PC-3 (cell line): ENCODE measurements at regions not wholly inside any gene's neighbourhood (a gene's known extent, or its start where the extent isn't known, plus 50 kb on each side); places are given as distances from the start of the nearest gene placed in this dataset.

Experiments used
- ATAC-seq: fragments of 200-7000 bp; cut with Tn5 transposase; 2 replicates; pipeline ENCODE4 v1.9.1; 2020; ENCODE audit warnings: mild to moderate bottlenecking, moderate library complexity
- BruUV-seq: library from RNA; stranded (reverse); fragments of 400-500 nt; replicated peaks from 2 replicates; lab custom pipeline; 2021; lab: Mats Ljungman, UMichigan
- CTCF ChIA-PET: fragments of 300-600 bp; sonication (Branson Sonifier 250); formaldehyde crosslinking; loops from one replicate; lab custom pipeline; 2022; ENCODE audit warnings: antibody characterized with exemption; lab: Charles Lee
- POLR2A ChIA-PET: fragments of 300-600 bp; sonication (Branson Sonifier 250); formaldehyde crosslinking; loops from one replicate; lab custom pipeline; 2022; ENCODE audit warnings: antibody characterized with exemption; ENCODE audit not compliant: unreplicated experiment; lab: Charles Lee
- DNase-seq: peaks from one replicate; pipeline ENCODE4 v3.0.0-alpha.2; 2015
- H2AFZ ChIP-seq: fragments of 300-600 bp; sonication (generic); 2 replicates; pipeline ENCODE4 v1.6.0; 2016; ENCODE audit warnings: antibody characterized with exemption, low read length
- H3F3A ChIP-seq: fragments of 300-600 bp; sonication (generic); one replicate; pipeline ENCODE4 v1.6.0; 2017; ENCODE audit warnings: antibody characterized with exemption, low read length, control low read depth, mild to moderate bottlenecking; ENCODE audit not compliant: unreplicated experiment
- H3K27ac ChIP-seq: fragments of 300-600 bp; sonication (generic); 2 replicates; pipeline ENCODE4 v1.5.1; 2016; ENCODE audit warnings: mild to moderate bottlenecking, low read length
- H3K27me3 ChIP-seq: fragments of 300-600 bp; sonication (generic); 2 replicates; pipeline ENCODE4 v1.6.1; 2016; ENCODE audit warnings: low read length, mixed read lengths
- H3K36me3 ChIP-seq: fragments of 300-600 bp; sonication (generic); 2 replicates; pipeline ENCODE4 v1.6.1; 2016; ENCODE audit warnings: low read depth, mixed run types, low read length, mixed read lengths
- H3K4me1 ChIP-seq: fragments of 300-600 bp; sonication (generic); 2 replicates; pipeline ENCODE4 v1.5.1; 2016; ENCODE audit warnings: low read length; ENCODE audit not compliant: insufficient read depth
- H3K4me2 ChIP-seq: fragments of 300-600 bp; sonication (generic); 2 replicates; pipeline ENCODE4 v1.6.0; 2016; ENCODE audit warnings: low read length
- H3K4me3 ChIP-seq: fragments of 300-600 bp; sonication (generic); 2 replicates; pipeline ENCODE4 v1.5.1; 2016; ENCODE audit warnings: mild to moderate bottlenecking, low read length, mixed read lengths
- H3K79me2 ChIP-seq: fragments of 300-600 bp; sonication (generic); 2 replicates; pipeline ENCODE4 v1.6.1; 2017; ENCODE audit warnings: low read length, mixed read lengths
- H3K9ac ChIP-seq: fragments of 300-600 bp; sonication (generic); 2 replicates; pipeline ENCODE4 v1.6.0; 2016; ENCODE audit warnings: mild to moderate bottlenecking, low read length
- H3K9me2 ChIP-seq: fragments of 300-600 bp; sonication (generic); replicated peaks from 2 replicates; pipeline ENCODE4 v1.6.1; 2016; ENCODE audit warnings: mixed run types, low read length, mixed read lengths
- H3K9me3 ChIP-seq: fragments of 300-600 bp; sonication (generic); 2 replicates; pipeline ENCODE4 v1.6.1; 2016; ENCODE audit warnings: low read length, mixed read lengths
- H4K20me1 ChIP-seq: fragments of 300-600 bp; sonication (generic); 2 replicates; pipeline ENCODE4 v1.6.1; 2016; ENCODE audit warnings: low read length, mixed read lengths
- CTCF ChIP-seq: fragments of 300-600 bp; sonication (generic); conservative IDR thresholded peaks from 2 replicates; pipeline ENCODE4 v1.5.1; 2017; ENCODE audit warnings: antibody characterized with exemption, low read depth, mild to moderate bottlenecking, low read length
- EZH2 ChIP-seq: fragments of 300-600 bp; sonication (generic); IDR thresholded peaks from one replicate; pipeline ENCODE4 v1.6.1; 2017; ENCODE audit warnings: antibody characterized with exemption, mild to moderate bottlenecking, low read length; ENCODE audit not compliant: unreplicated experiment
- EZH2phosphoT487 ChIP-seq: fragments of 300-600 bp; sonication (generic); IDR thresholded peaks from 2 replicates; pipeline ENCODE4 v1.6.1; 2018; ENCODE audit warnings: mild to moderate bottlenecking, antibody characterized with exemption, low read length, borderline replicate concordance
- intact Hi-C: fragments of 100-400 bp; cut with micrococcal nuclease; formaldehyde crosslinking; loops from 2 replicates; pipeline ENCODE4 v1.9.0; 2023

GRCh38 chr5:94039101-94039500 is 297.7 kb upstream of the POU5F2 start:
- Histone ChIP-seq H4K20me1 (no peaks in the 10 kb centered on the region), H3K79me2 (no peaks in the 10 kb centered on the region), H2AFZ (no peak overlapping the region), H3K4me2 (no peak overlapping the region), H3F3A (no peaks in the 10 kb centered on the region), H3K27me3 (no peaks in the 10 kb centered on the region), H3K4me3 (no peak overlapping the region), H3K9me2 (no peaks in the 10 kb centered on the region), H3K27ac (no peak overlapping the region), H3K9me3 (no peaks in the 10 kb centered on the region), H3K36me3 (no peaks in the 10 kb centered on the region), H3K4me1 (no peaks in the 10 kb centered on the region), H3K9ac (no peak overlapping the region)
- ChIA-PET POLR2A (no interaction called here), CTCF (no interaction called here)
- no peak for DNase-seq
- intact Hi-C loops, result no loop called here
- TF ChIP-seq CTCF (no peak), EZH2phosphoT487 (no peak), EZH2 (no peak)
- BruUV-seq, result no TSS peak
- ATAC-seq, result no peak

GRCh38 chr5:94031631-94032030 is 290.2 kb upstream of the POU5F2 start:
- Histone ChIP-seq H3K4me1 (no peaks in the 10 kb centered on the region), H3K36me3 (no peaks in the 10 kb centered on the region), H3K9me2 (no peaks in the 10 kb centered on the region), H3K4me3 (no peak overlapping the region), H3F3A (no peaks in the 10 kb centered on the region), H3K9me3 (no peaks in the 10 kb centered on the region), H3K27ac (no peak overlapping the region), H4K20me1 (no peaks in the 10 kb centered on the region), H3K27me3 (no peaks in the 10 kb centered on the region), H3K9ac (no peak overlapping the region), H2AFZ (no peak overlapping the region), H3K4me2 (no peak overlapping the region), H3K79me2 (no peaks in the 10 kb centered on the region)
- POLR2A ChIA-PET, result no interaction called here
- CTCF ChIA-PET, result no interaction called here
- BruUV-seq, result no TSS peak
- DNase-seq, result no peak
- TF ChIP-seq EZH2phosphoT487, result no peak
- TF ChIP-seq CTCF, result no peak
- no peak for TF ChIP-seq EZH2
- intact Hi-C loops, result no loop called here
- ATAC-seq, result no peak

GRCh38 chr5:94028001-94028400 is 286.6 kb upstream of the POU5F2 start:
- no peak overlapping the region for H3K9ac ChIP-seq
- H3K4me2 ChIP-seq, result no peak overlapping the region
- no peak overlapping the region for H3K4me3 ChIP-seq
- H3K79me2 ChIP-seq, result no peaks in the 10 kb centered on the region
- TF ChIP-seq EZH2 (no peak), CTCF (no peak), EZH2phosphoT487 (no peak)
- POLR2A ChIA-PET, result no interaction called here
- no peaks in the 10 kb centered on the region for H4K20me1 ChIP-seq
- CTCF ChIA-PET, result no interaction called here
- ATAC-seq (no peak), DNase-seq (no peak)
- BruUV-seq, result no TSS peak
- no peaks in the 10 kb centered on the region for H3K36me3 ChIP-seq
- no peak overlapping the region for H3K27ac ChIP-seq
- no peaks in the 10 kb centered on the region for H3K9me3 ChIP-seq
- H3K4me1 ChIP-seq, result no peaks in the 10 kb centered on the region
- intact Hi-C loops, result no loop called here
- no peaks in the 10 kb centered on the region for H3F3A ChIP-seq
- H3K9me2 ChIP-seq, result no peaks in the 10 kb centered on the region
- H2AFZ ChIP-seq, result no peak overlapping the region
- no peaks in the 10 kb centered on the region for H3K27me3 ChIP-seq
